ENCODE measurements at regions not wholly inside any gene's neighbourhood (a gene's known extent, or its start where the extent isn't known, plus 50 kb on each side); places are given as distances from the start of the nearest gene placed in this dataset.

- H3K79me2 ChIP-seq (ENCODE audit: control insufficient read depth, low read length), result no peaks in the 10 kb centered on the region
- no peaks in the 10 kb centered on the region for H3K36me3 ChIP-seq (ENCODE audit: control insufficient read depth, low read length)
- no peak overlapping the region for H3K4me2 ChIP-seq (ENCODE audit: low read length)
- no peaks in the 10 kb centered on the region for H3F3A ChIP-seq (ENCODE audit: control insufficient read depth, insufficient read depth)
- TF ChIP-seq, protein P1, sequence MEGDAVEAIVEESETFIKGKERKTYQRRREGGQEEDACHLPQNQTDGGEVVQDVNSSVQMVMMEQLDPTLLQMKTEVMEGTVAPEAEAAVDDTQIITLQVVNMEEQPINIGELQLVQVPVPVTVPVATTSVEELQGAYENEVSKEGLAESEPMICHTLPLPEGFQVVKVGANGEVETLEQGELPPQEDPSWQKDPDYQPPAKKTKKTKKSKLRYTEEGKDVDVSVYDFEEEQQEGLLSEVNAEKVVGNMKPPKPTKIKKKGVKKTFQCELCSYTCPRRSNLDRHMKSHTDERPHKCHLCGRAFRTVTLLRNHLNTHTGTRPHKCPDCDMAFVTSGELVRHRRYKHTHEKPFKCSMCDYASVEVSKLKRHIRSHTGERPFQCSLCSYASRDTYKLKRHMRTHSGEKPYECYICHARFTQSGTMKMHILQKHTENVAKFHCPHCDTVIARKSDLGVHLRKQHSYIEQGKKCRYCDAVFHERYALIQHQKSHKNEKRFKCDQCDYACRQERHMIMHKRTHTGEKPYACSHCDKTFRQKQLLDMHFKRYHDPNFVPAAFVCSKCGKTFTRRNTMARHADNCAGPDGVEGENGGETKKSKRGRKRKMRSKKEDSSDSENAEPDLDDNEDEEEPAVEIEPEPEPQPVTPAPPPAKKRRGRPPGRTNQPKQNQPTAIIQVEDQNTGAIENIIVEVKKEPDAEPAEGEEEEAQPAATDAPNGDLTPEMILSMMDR (IDR thresholded peaks at IDR 0.05; ENCODE audit: low read depth, low read length, poor library complexity, severe bottlenecking), result no peak
- no peak for TF ChIP-seq EZH2phosphoT487 (IDR thresholded peaks at IDR 0.05; ENCODE audit: borderline replicate concordance, low read length)
- H3K9me3 ChIP-seq (ENCODE audit: control insufficient read depth, insufficient read depth, low read length), result no peaks in the 10 kb centered on the region
- no peaks in the 10 kb centered on the region for H3K9me2 ChIP-seq (replicated peaks; ENCODE audit: control insufficient read depth, low read length)
- H3K27ac ChIP-seq (ENCODE audit: low read depth, low read length), result no peak overlapping the region
- H3K4me3 ChIP-seq (ENCODE audit: low read length), result no peak overlapping the region
- H3K4me1 ChIP-seq (ENCODE audit: control insufficient read depth, low read length), result no peaks in the 10 kb centered on the region
- H3K27me3 ChIP-seq (ENCODE audit: control insufficient read depth, low read length), result no peaks in the 10 kb centered on the region
- H4K20me1 ChIP-seq (ENCODE audit: control insufficient read depth, insufficient read depth, low read depth, low read length), result no peaks in the 10 kb centered on the region
Measured at GRCh38 chr6:134529921-134530320, 212.0 kb upstream of the SGK1 start.

GRCh38 chr6:134529305-134529704, 211.4 kb upstream of the SGK1 start:
- Histone ChIP-seq H3K4me2 (ENCODE audit: low read length) (no peak overlapping the region), H3K9me3 (ENCODE audit: control insufficient read depth, insufficient read depth, low read length) (no peaks in the 10 kb centered on the region), H3K79me2 (ENCODE audit: control insufficient read depth, low read length) (no peaks in the 10 kb centered on the region), H3K4me3 (ENCODE audit: low read length) (no peak overlapping the region), H3F3A (ENCODE audit: control insufficient read depth, insufficient read depth) (no peaks in the 10 kb centered on the region), H3K4me1 (ENCODE audit: control insufficient read depth, low read length) (no peaks in the 10 kb centered on the region), H3K9me2 (replicated peaks; ENCODE audit: control insufficient read depth, low read length) (no peaks in the 10 kb centered on the region), H3K36me3 (ENCODE audit: control insufficient read depth, low read length) (no peaks in the 10 kb centered on the region), H4K20me1 (ENCODE audit: control insufficient read depth, insufficient read depth, low read depth, low read length) (no peaks in the 10 kb centered on the region), H3K27ac (ENCODE audit: low read depth, low read length) (no peak overlapping the region), H3K27me3 (ENCODE audit: control insufficient read depth, low read length) (no peaks in the 10 kb centered on the region)
- TF ChIP-seq, protein P1 (IDR thresholded peaks at IDR 0.05; ENCODE audit: low read depth, low read length, poor library complexity, severe bottlenecking), result no peak
- TF ChIP-seq EZH2phosphoT487 (IDR thresholded peaks at IDR 0.05; ENCODE audit: borderline replicate concordance, low read length), result no peak

- Histone ChIP-seq H3F3A (ENCODE audit: control insufficient read depth, insufficient read depth) (no peaks in the 10 kb centered on the region), H3K9me3 (ENCODE audit: control insufficient read depth, insufficient read depth, low read length) (no peaks in the 10 kb centered on the region), H3K4me2 (ENCODE audit: low read length) (no peak overlapping the region), H3K79me2 (ENCODE audit: control insufficient read depth, low read length) (no peaks in the 10 kb centered on the region), H3K9me2 (replicated peaks; ENCODE audit: control insufficient read depth, low read length) (no peaks in the 10 kb centered on the region), H3K4me3 (ENCODE audit: low read length) (no peak overlapping the region), H3K27me3 (ENCODE audit: control insufficient read depth, low read length) (no peaks in the 10 kb centered on the region), H4K20me1 (ENCODE audit: control insufficient read depth, insufficient read depth, low read depth, low read length) (no peaks in the 10 kb centered on the region), H3K27ac (ENCODE audit: low read depth, low read length) (no peak overlapping the region), H3K4me1 (ENCODE audit: control insufficient read depth, low read length) (no peaks in the 10 kb centered on the region), H3K36me3 (ENCODE audit: control insufficient read depth, low read length) (no peaks in the 10 kb centered on the region)
- TF ChIP-seq, protein P1 (IDR thresholded peaks at IDR 0.05; ENCODE audit: low read depth, low read length, poor library complexity, severe bottlenecking), result no peak
- TF ChIP-seq EZH2phosphoT487 (IDR thresholded peaks at IDR 0.05; ENCODE audit: borderline replicate concordance, low read length), result no peak
Measured at GRCh38 chr6:134527108-134527787, 209.3 kb upstream of the SGK1 start.

All from DOHH2 (cell line).